Neural cell (in vitro differentiated cells): ENCODE measurements at regions not wholly inside any gene's neighbourhood (a gene's known extent, or its start where the extent isn't known, plus 50 kb on each side); places are given as distances from the start of the nearest gene placed in this dataset.

Experiments
- H2AFZ ChIP-seq: fragments of 200-600, 300-800 bp; sonication (generic), shearing (Covaris generic); 2 replicates; pipeline ENCODE4 v1.6.0; 2014; ENCODE audit warnings: low read depth, mild to moderate bottlenecking, antibody characterized with exemption, low read length, moderate library complexity
- H3F3A ChIP-seq: fragments of 200-600 bp; shearing (Covaris generic); 2 replicates; pipeline ENCODE4 v1.6.1; 2016; ENCODE audit warnings: mild to moderate bottlenecking, moderate library complexity, mixed read lengths, antibody characterized with exemption, low read length; ENCODE audit not compliant: insufficient read depth, poor library complexity, severe bottlenecking
- H3K27ac ChIP-seq: fragments of 200-600, 300-800 bp; sonication (generic), shearing (Covaris generic); 2 replicates; pipeline ENCODE4 v1.5.1; 2014; ENCODE audit warnings: mild to moderate bottlenecking, low read length, moderate library complexity
- H3K27me3 ChIP-seq: fragments of 300-800, 200-600 bp; sonication (generic), shearing (Covaris generic); 2 replicates; pipeline ENCODE4 v1.6.0; 2014; ENCODE audit warnings: mild to moderate bottlenecking, low read depth, low read length, moderate library complexity; ENCODE audit not compliant: insufficient read depth
- H3K36me3 ChIP-seq: fragments of 300-800, 200-600 bp; sonication (generic), shearing (Covaris generic); 2 replicates; pipeline ENCODE4 v1.5.1; 2014; ENCODE audit warnings: mild to moderate bottlenecking, antibody characterized with exemption, low read length, moderate library complexity; ENCODE audit not compliant: insufficient read depth
- H3K4me2 ChIP-seq: fragments of 300-800, 200-600 bp; sonication (generic), shearing (Covaris generic); 2 replicates; pipeline ENCODE4 v1.6.0; 2014; ENCODE audit warnings: mild to moderate bottlenecking, low read length
- H3K4me3 ChIP-seq: fragments of 300-800, 200-600 bp; sonication (generic), shearing (Covaris generic); 2 replicates; pipeline ENCODE4 v1.5.1; 2014; ENCODE audit warnings: mild to moderate bottlenecking, low read length, moderate library complexity
- H3K79me2 ChIP-seq: fragments of 200-600 bp; shearing (Covaris generic); replicated peaks from 2 replicates; pipeline ENCODE4 v1.6.0; 2014; ENCODE audit warnings: mild to moderate bottlenecking, low read length, moderate library complexity; ENCODE audit not compliant: insufficient read depth
- H3K9ac ChIP-seq: fragments of 300-800, 200-600 bp; sonication (generic), shearing (Covaris generic); 2 replicates; pipeline ENCODE4 v1.6.1; 2016; ENCODE audit warnings: mild to moderate bottlenecking, low read length, mixed read lengths
- H3K9me2 ChIP-seq: fragments of 200-600 bp; shearing (Covaris generic); 2 replicates; pipeline ENCODE4 v1.6.1; 2016; ENCODE audit warnings: mild to moderate bottlenecking, low read length, mixed read lengths; ENCODE audit not compliant: insufficient read depth
- H3K9me3 ChIP-seq: fragments of 200-600, 300-800 bp; sonication (generic), shearing (Covaris generic); 2 replicates; pipeline ENCODE4 v1.6.1; 2016; ENCODE audit warnings: mild to moderate bottlenecking, mixed run types, low read length, moderate library complexity, mixed read lengths
- H4K20me1 ChIP-seq: fragments of 200-600 bp; shearing (Covaris generic); 2 replicates; pipeline ENCODE4 v1.6.1; 2016; ENCODE audit warnings: mild to moderate bottlenecking, mixed run types; ENCODE audit not compliant: insufficient read depth
- CTCF ChIP-seq: fragments of 450-650 bp; IDR thresholded peaks from 2 replicates; pipeline ENCODE4 v1.5.1; 2014; ENCODE audit warnings: antibody characterized with exemption, mild to moderate bottlenecking, moderate library complexity; ENCODE audit not compliant: poor library complexity, severe bottlenecking
- EP300 ChIP-seq: fragments of 450-650 bp; conservative IDR thresholded peaks from 2 replicates; pipeline ENCODE4 v1.6.1; 2014; ENCODE audit warnings: antibody characterized with exemption, mild to moderate bottlenecking, moderate library complexity; ENCODE audit not compliant: poor library complexity, severe bottlenecking
- EZH2 ChIP-seq: fragments of 200-600, 300-800 bp; shearing (Covaris generic), sonication (generic); IDR thresholded peaks from 2 replicates; pipeline ENCODE4 v1.6.1; 2014; ENCODE audit warnings: antibody characterized with exemption, low read length, borderline replicate concordance, mild to moderate bottlenecking; ENCODE audit not compliant: insufficient read depth, poor library complexity, severe bottlenecking
- MXI1 ChIP-seq: fragments of 450-650 bp; conservative IDR thresholded peaks from 2 replicates; pipeline ENCODE4 v1.6.1; 2014; ENCODE audit warnings: antibody characterized with exemption, mild to moderate bottlenecking; ENCODE audit not compliant: poor library complexity, severe bottlenecking
- POLR2AphosphoS5 ChIP-seq: IDR thresholded peaks from 2 replicates; pipeline ENCODE4 v1.6.1; 2012
- RAD21 ChIP-seq: fragments of 450-650 bp; conservative IDR thresholded peaks from 2 replicates; pipeline ENCODE4 v1.6.1; 2014; ENCODE audit warnings: antibody characterized with exemption, mild to moderate bottlenecking, moderate library complexity
- REST ChIP-seq: IDR thresholded peaks from 2 replicates; pipeline ENCODE4 v1.6.1; 2012; ENCODE audit warnings: borderline replicate concordance
- SMC3 ChIP-seq: fragments of 450-650 bp; conservative IDR thresholded peaks from 2 replicates; pipeline ENCODE4 v1.6.1; 2014; ENCODE audit warnings: antibody characterized with exemption, mild to moderate bottlenecking, moderate library complexity; ENCODE audit not compliant: poor library complexity
- TAF1 ChIP-seq: IDR thresholded peaks from 2 replicates; pipeline ENCODE4 v1.6.1; 2012; ENCODE audit warnings: low read depth

DNA sequence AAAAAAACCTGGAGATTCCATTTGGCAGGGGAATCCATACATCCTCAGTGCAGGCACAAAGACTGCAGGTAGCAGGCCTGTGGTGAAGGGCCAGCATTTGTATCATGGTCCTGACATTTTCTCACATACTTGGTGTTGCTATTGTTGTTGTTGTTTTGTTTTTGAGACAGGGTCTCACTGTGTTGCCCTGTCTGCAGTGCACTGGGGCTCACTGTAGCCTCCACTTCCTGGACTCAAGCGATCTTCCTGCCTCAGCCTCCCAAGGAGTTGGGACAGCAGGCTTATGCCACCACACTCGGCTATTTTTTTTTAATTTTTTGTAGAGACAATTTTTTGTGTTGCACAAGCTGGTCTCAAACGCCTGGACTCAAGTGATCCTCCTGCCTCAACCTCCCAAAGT lies 140.8 kb upstream of the ZNF644 start:
- Histone ChIP-seq H3K4me3 (no peak overlapping the region), H3K9me3 (no peaks in the 10 kb centered on the region), H3K79me2 (no peaks in the 10 kb centered on the region), H3F3A (no peaks in the 10 kb centered on the region), H3K4me2 (no peak overlapping the region), H3K27ac (no peak overlapping the region), H2AFZ (no peak overlapping the region), H3K9ac (no peak overlapping the region), H3K9me2 (no peaks in the 10 kb centered on the region), H3K36me3 (no peaks in the 10 kb centered on the region), H4K20me1 (no peaks in the 10 kb centered on the region), H3K27me3 (no peaks in the 10 kb centered on the region)
- no peak for TF ChIP-seq POLR2AphosphoS5
- no peak for TF ChIP-seq RAD21
- TF ChIP-seq EZH2: no peak
- TF ChIP-seq REST: no peak
- TF ChIP-seq MXI1: no peak
- TF ChIP-seq CTCF: no peak

DNA sequence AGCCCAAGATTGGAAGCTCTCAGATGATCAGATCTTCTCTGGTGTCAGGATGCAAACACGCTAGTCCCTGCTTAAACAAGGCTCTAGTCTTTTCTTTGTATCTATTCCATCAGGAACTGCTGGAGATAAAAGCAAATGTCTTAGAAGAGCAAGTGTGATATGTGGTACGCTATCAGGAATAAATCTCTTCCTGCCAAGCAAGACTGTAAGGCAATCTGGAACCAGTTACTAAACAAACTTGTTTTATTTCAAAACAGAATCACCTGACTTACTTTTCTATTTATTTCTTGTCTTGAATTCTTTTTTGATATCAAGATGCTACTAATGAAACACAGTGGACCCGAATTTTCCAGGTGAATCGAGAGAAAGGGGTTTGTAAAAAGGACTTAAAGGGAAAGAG lies 139.9 kb upstream of the ZNF644 start:
- H3K4me3 ChIP-seq: no peak overlapping the region
- no peaks in the 10 kb centered on the region for H3K79me2 ChIP-seq
- H4K20me1 ChIP-seq: no peaks in the 10 kb centered on the region
- H3K36me3 ChIP-seq: no peaks in the 10 kb centered on the region
- H3K27me3 ChIP-seq: no peaks in the 10 kb centered on the region
- H3F3A ChIP-seq: no peaks in the 10 kb centered on the region
- H3K9me3 ChIP-seq: no peaks in the 10 kb centered on the region
- no peak overlapping the region for H3K27ac ChIP-seq
- no peaks in the 10 kb centered on the region for H3K9me2 ChIP-seq
- TF ChIP-seq SMC3 (no peak), EP300 (no peak), RAD21 (no peak), MXI1 (no peak), EZH2 (no peak), POLR2AphosphoS5 (no peak), TAF1 (no peak)
- no peak overlapping the region for H3K4me2 ChIP-seq
- H3K9ac ChIP-seq: no peak overlapping the region
- H2AFZ ChIP-seq: no peak overlapping the region

- Histone ChIP-seq H2AFZ (no peak overlapping the region), H4K20me1 (no peaks in the 10 kb centered on the region), H3K9me3 (no peaks in the 10 kb centered on the region), H3F3A (no peaks in the 10 kb centered on the region), H3K4me2 (no peak overlapping the region), H3K27ac (no peak overlapping the region), H3K4me3 (no peak overlapping the region), H3K9ac (no peak overlapping the region), H3K9me2 (no peaks in the 10 kb centered on the region), H3K36me3 (no peaks in the 10 kb centered on the region), H3K27me3 (no peaks in the 10 kb centered on the region), H3K79me2 (no peaks in the 10 kb centered on the region)
- TF ChIP-seq EZH2 (no peak), CTCF (no peak)
Measured at GRCh38 chr1:91161166-91161565, 139.3 kb upstream of the ZNF644 start.
